ENCODE measurements at regions not wholly inside any gene's neighbourhood (a gene's known extent, or its start where the extent isn't known, plus 50 kb on each side); places are given as distances from the start of the nearest gene placed in this dataset.

GRCh38 chr13:103195762-103196161 lies 129.5 kb upstream of the SLC10A2 start:
- intact Hi-C loops (cut with DNase I) = no loop called here
- no peak for DNase-seq

- intact Hi-C loops (cut with DNase I) = no loop called here
- no peak for DNase-seq
Observed at GRCh38 chr13:103194871-103195270, 128.7 kb upstream of the SLC10A2 start.

GRCh38 chr13:103192511-103193135 lies 126.4 kb upstream of the SLC10A2 start:
- DNase-seq = no peak
- intact Hi-C loops (cut with DNase I) = no loop called here

GRCh38 chr13:103190841-103191240 lies 124.6 kb upstream of the SLC10A2 start:
- intact Hi-C loops (cut with DNase I) = no loop called here
- no peak for DNase-seq

DNA sequence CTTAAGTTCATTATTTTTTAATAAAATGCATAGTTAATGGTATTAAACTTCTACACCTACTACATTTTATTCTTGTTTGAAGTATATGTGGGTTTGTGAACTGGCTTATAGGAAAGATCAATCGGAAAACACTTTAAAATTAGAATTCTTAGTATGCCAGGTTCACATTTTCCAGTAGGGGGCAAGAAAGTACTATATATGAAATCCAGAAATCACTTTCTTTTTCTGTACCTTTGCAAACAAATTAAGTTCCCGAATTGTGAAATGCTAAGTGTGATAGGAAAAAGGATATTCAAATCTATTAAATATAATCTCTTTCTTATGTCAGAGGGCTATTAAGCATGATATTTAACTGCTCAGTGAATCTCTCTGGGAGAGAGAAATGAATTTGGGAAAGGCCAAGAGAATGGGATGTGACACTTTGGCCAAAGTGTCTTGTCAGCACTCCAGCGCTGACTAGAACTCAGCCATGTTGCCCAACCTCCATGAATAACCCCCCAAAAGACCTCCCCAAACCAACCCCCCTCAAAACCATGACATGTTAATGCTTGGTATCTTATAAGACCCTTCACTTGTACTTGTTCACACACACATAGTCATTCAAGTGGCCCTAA lies 122.6 kb upstream of the SLC10A2 start:
- intact Hi-C loops (cut with DNase I) = no loop called here
- DNase-seq = no peak

GRCh38 chr13:103187721-103188156 lies 121.5 kb upstream of the SLC10A2 start:
- intact Hi-C loops (cut with DNase I) = no loop called here
- DNase-seq = no peak

DNA sequence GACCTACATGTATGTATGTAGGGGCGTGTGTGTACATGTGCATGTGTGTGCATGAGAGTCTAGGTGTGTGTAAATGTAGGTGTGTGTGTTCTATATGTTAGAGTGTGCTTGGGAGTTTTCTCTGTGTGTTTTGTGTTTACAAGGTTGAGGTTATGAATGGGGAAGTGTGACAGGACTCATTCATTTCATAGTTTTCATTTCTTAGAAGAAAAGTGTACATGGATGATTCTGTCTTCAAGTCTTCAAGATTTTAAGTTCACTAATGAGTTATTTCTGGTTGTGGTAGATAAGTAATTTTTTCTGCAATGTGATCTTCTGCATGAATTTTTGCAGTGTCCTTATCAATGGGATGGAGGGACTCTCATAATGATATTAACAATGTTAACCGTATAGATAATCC lies 118.2 kb upstream of the SLC10A2 start:
- DNase-seq = no peak
- intact Hi-C loops (cut with DNase I) = no loop called here

GRCh38 chr13:103178986-103179943 lies 113.0 kb upstream of the SLC10A2 start:
- intact Hi-C loops (cut with DNase I) = no loop called here
- no peak for DNase-seq

DNA sequence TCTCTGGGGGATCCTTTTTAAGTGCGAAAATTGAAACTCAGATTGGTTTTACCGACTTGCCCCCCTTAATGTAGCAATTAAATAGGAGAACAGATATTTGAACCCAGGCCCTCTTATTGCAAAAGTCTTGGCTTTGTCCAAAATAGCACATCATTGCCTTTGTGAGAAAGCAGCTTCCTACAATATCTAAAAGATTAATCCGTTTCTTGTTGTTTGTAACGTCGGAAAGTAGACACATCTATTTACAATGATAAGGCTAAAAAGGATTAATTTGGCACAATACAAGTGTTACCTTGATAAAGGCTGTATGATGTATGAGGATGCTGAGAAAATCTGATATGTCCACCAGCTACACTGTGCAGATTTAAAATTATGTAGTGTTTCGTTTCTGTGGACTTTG lies 108.7 kb upstream of the SLC10A2 start:
- DNase-seq = no peak
- intact Hi-C loops (cut with DNase I) = no loop called here

DNA sequence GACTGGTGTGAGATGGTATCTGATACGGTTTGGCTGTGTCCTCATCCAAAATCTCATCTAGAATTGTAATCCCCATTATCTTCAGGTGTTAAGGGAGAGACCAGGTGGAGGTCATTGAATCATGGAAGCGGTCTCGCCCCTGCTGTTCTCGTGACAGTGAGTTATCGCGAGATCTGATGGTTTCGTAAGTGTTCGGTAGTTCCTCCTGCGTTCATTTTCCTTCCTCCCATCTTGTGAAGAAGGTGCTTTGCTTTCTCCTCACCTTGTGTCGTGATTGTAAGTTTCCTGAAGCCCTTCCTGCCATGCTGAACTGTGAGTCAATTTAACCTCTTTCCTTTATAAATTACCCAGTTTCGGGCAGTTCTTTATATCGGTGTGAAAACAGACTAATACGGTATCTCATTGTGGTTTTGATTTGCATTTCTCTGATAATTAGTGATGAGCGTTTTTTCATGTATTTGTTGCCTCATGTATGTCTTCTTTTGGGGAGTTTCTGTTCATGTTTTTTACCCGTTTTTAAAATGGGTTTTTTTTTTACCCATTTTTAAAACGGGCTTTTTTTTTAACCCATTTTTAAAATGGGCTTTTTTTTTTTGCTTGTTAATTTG lies 102.8 kb upstream of the SLC10A2 start:
- DNase-seq = no peak
- intact Hi-C loops (cut with DNase I) = no loop called here

DNA sequence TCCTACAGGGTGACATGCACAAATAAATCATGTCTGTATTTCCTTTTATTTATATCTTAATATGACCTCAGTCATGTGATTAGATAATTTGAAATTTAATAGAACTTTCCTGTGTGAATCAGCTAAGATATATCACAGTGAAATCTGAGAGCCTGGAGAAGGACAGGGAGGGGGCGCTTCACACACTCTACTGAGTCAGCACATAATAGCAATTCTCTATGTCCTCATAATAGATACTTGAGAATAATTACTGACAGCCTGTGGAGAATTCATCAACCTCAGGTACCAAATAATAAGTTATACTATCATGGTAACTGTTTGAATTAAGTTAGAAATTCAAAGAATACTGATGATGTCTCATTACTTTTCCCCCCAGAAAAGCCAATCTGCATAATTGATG lies 98.0 kb upstream of the SLC10A2 start:
- intact Hi-C loops (cut with DNase I) = no loop called here
- DNase-seq = peak in 19 of 42 donors; percentile 6 to 71 (median 31)

DNA sequence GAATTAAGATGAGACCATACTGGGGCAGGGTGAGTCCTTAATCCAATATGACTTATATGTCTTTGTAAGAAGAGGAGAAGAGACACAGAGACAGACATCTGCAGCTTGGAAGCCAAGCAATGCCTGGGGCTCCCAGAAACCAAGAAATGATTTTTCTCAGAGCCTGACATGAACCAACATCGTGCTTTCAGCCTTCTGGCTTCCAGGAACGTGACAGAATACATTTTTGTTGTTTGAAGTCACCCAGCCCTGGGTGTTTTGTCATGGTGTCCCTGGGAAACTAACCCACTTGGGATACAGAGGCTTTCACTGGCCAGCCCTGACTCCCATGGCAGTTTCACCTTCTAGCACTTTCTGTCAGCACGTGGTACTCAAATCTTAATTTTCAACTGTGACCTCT lies 95.3 kb upstream of the SLC10A2 start:
- DNase-seq = no peak
- intact Hi-C loops (cut with DNase I) = no loop called here

DNA sequence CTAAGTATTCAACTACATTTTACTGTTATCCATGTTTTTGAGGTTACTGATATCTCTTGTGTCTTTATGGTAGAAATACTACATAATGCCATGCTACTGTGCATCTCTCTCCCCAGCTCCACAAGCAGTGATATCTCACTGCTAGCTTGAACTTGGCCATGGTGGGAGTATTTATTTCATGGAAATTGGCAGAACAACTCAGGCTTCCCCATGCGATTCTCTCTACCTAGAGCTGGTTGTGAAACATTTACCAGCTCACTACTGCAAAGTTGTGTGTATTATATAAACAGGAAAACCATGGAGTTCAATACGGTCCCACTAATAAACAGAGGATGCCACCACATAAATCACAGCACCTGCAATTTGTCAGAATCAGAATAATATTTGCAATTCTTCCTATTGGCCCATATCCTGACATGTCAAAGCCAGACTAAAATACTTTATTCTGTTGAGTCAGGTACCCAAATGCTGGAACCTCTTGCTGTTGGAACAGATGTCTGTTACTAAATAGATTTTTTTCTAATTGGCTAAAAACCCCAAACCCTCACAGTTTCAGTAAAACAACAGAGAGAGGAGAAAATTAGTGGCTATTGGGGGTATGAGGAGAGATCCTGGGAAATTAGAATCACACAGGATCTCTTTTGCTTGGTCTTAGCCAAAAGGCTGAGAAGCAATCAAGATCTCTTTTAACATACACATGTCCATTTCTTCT lies 91.4 kb upstream of the SLC10A2 start:
- intact Hi-C loops (cut with DNase I) = no loop called here
- no peak for DNase-seq

DNA sequence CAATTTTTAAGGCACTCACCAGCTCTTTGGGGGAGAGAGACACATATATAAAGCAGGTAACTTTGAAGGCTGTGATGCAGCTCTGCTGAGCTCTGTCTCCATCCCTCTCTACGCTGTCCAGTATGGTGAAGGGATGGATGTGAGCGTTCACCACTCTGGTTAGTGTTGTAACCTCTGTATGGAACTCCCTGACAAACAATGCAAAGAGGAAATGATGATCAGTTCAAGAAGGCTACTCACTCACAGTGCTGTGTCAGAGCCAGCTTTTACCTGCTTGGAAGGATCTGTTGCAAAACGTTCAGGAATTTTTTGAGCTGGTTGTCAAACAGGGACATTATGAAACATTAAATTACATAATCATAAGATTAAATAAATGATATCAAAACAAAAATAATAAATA lies 90.8 kb upstream of the SLC10A2 start:
- intact Hi-C loops (cut with DNase I) = no loop called here
- no peak for DNase-seq

- intact Hi-C loops (cut with DNase I) = no loop called here
- peak in 27 of 42 donors; percentile 5 to 70 (median 34) for DNase-seq
Observed at GRCh38 chr13:103156346-103156998, 90.3 kb upstream of the SLC10A2 start.

DNA sequence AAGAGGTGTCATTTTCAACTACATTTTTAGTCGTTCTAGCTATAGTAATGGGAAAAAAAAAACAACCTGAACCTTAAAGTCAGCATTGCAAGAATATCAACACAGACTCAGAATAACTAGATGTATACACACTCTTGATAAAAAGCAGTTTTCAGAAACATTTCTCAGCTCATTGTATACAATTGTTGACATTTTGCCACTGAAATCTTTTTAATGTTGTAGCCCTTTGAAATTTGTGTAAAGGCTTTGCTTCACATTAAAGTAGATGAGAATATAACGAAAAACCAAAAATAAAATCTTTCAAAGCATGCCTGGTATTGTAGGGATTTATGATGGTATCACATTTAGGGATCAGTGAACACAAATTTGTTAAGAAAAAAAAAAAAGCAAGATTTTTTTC lies 87.2 kb upstream of the SLC10A2 start:
- DNase-seq = no peak
- intact Hi-C loops (cut with DNase I) = no loop called here

DNA sequence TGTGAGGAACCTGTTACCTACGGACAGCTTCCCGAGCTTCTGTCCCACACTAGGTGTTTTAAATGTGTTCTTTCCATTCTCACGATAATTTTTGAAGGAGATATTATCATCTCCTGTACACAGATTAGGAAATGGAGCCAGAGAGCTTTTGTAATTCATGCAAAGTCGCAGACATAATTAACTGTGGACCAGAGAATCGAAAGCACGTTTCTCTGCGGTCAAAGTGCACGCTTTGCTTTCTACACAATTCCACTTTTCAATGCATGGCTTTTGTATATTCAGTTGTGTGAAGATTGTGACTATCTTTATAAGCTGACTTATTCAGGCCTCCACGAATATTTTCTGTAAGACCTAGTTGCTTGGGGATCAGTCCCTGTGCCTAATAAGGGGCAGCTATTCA lies 81.7 kb upstream of the SLC10A2 start:
- no peak for DNase-seq
- intact Hi-C loops (cut with DNase I) = no loop called here

- no peak for DNase-seq
- intact Hi-C loops (cut with DNase I) = no loop called here
Observed at GRCh38 chr13:103145442-103145841, 79.2 kb upstream of the SLC10A2 start.

DNA sequence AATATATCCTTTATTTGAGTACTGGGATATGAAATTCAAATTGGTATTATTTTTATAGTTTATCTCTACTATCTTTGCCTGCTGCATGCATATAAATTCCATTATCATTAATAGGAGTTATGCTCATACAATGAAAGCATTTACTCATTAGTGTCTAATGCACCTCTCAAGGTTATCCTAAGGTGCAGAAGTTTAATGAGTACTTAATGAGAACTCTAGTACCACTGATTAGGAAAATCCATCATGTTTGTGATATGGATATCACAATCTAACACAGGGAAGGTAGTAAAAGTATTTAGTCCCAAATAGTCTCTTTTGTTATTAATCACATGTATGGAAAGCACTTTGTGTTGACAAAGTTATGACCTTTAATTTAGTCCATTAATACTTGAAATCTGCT lies 77.2 kb upstream of the SLC10A2 start:
- DNase-seq = no peak
- intact Hi-C loops (cut with DNase I) = no loop called here
